Activated naive CD4-positive, alpha-beta T cell treated with anti-CD3 and anti-CD28 coated beads, Interleukin-2, amount 50 U/mL, for 72 hours (primary cell): ENCODE measurements at regions not wholly inside any gene's neighbourhood (a gene's known extent, or its start where the extent isn't known, plus 50 kb on each side); places are given as distances from the start of the nearest gene placed in this dataset.

Experiments used
- ATAC-seq, 2 donors: fragments of 150-1000 bp; cut with Tn5 transposase; 2 replicates each; pipeline ENCODE4 v1.10.0; 2021; ENCODE audit warnings: mild to moderate bottlenecking in 2 of 2, moderate library complexity in 2 of 2
- DNase-seq, 2 donors: peaks; one replicate each; pipeline ENCODE4 v3.0.0; 2021 to 2022; ENCODE audit warnings: low spot score in 2 of 2
- H3K27ac Mint-ChIP-seq, 2 donors: one replicate each; pipeline ENCODE4 v1.8.0; 2022; ENCODE audit warnings: mild to moderate bottlenecking in 2 of 2, mixed read lengths in 2 of 2
- H3K36me3 Mint-ChIP-seq, 2 donors: one replicate each; pipeline ENCODE4 v1.8.0; 2022; ENCODE audit warnings: mixed read lengths in 2 of 2
- H3K9me3 Mint-ChIP-seq, 2 donors: one replicate each; pipeline ENCODE4 v1.8.0; 2022; ENCODE audit warnings: mixed read lengths in 2 of 2

DNA sequence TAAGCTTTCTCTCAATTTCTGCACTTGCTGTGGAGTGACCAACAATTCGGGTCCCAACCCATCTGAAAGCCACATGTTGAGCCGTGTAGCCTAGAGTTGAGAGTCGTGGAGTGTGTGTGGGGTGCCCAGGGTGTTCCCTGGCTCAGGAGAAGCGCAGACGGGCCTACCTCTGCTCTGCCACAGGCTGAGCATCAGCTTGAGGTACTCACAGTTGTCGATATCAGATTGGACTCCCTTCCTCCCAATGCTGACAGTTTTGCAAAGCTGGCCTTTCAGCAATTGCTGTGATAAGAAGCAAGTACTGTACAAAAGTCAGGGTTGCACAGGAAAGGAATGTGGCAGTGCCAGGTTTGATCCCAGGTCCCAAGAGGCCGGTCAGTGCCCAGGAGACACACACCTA is 133.4 kb upstream of the SPACA7 start:
- no peak for ATAC-seq
- no peak for DNase-seq
- no peaks in the 10 kb centered on the region for H3K9me3 Mint-ChIP-seq

DNA sequence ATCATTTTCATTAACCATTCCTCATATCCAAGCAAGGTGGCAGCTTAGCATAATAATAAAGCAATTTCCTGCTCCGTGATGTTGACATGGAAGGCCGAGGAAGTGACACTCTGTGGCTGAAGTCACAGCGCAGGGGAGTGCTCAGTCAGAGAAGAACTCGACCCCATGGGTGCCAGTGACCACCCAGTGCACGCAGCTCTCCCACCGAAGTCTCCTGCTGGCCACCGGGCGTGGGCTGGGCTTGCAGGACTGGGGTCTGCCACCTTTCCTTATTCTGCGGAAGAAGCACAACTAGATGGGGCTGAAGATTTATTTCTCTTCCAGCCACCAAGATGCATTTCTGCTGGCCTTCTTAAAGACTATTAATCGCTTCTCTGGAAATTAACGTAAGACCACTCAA is 132.1 kb upstream of the SPACA7 start:
- Mint-ChIP-seq H3K36me3 (no peaks in the 10 kb centered on the region), H3K9me3 (no peaks in the 10 kb centered on the region), H3K27ac (no peak overlapping the region)
- ATAC-seq = no peak
- DNase-seq = no peak

More for the DNA sequence above, 133.4 kb upstream of the SPACA7 start:
- H3K36me3 Mint-ChIP-seq = no peaks in the 10 kb centered on the region
- no peak overlapping the region for H3K27ac Mint-ChIP-seq

DNA sequence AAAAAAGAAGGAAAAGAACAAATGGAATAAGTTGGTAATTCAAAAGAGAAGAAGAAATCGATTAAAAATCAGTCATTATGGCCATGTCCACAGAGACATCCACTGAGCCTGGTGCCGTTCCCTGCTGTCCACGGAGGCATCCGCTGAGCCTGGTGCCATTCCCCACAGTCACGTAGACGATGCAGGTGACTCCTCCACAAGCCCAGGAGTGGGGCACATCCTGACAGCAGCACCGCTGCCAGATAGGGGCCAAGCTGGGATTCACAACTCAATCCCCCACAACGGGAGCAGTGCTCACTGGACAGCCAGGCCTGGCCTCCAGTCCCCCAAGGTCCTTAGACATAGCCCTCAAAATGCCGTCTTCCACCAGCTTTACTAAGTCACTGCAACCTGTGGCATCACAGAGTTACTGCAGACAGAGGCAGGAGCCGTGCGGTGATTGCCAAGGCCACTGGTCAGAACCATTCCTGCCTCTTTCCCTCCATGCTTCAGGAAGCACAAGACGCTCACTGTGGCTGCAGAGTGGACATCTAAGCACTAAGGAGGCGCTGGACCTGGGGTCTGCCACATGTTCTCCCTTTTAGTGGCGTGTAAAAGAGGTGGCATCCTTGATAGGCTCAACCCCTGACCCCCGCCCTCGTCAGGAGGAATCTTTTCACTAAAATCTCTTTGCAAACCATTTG is 131.5 kb upstream of the SPACA7 start:
- Mint-ChIP-seq H3K9me3 (no peaks in the 10 kb centered on the region), H3K36me3 (no peaks in the 10 kb centered on the region), H3K27ac (no peak overlapping the region)
- ATAC-seq (no peak), DNase-seq (no peak)

DNA sequence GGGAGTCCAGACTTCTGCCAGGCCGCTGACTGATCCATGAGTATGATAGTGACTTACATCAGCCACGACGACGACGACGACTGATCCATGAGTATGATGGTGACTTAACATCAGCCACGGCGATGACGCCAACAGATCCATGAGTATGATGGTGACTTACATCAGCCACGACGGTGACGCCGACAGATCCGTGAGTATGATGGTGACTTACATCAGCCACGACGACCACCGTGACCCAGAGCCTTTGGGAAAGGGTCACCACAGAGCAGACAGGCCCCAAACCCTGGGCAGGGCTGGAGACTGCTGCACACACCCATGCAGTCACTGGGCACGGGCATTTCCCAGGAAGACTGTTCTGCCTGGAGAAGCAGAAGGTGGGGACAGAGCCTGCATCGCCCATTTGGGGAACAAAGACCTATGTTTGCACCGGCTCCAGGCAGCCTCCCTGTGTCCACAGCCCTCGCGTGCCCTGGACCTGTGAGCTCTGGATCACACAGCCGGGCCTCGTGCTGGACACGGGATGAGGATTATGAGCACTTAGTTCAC is 130.9 kb upstream of the SPACA7 start:
- ATAC-seq (no peak), DNase-seq (no peak)
- Mint-ChIP-seq H3K36me3 (no peaks in the 10 kb centered on the region), H3K27ac (no peak overlapping the region), H3K9me3 (no peaks in the 10 kb centered on the region)

DNA sequence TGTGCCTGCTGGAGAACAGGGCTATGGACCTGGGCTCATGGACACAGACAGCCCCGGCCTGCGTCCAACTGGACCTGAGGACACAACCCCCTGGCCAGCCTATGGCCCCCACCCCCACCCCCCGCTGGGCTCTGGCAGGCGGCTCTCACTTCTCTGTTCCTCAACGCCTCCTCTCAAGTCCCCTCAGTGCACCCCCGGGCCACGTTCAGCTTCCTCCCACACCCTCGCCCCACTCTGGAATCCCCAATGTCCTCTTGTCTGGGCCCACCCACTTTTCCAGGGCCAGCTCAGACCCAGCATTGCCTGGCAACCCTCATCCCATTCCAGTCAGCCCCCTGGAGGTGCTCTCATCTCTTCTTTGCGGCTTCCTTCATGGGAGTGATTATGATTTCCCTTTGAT is 130.2 kb upstream of the SPACA7 start:
- no peak for ATAC-seq
- no peaks in the 10 kb centered on the region for H3K36me3 Mint-ChIP-seq
- DNase-seq = no peak
- H3K27ac Mint-ChIP-seq = no peak overlapping the region
- H3K9me3 Mint-ChIP-seq = no peaks in the 10 kb centered on the region

DNA sequence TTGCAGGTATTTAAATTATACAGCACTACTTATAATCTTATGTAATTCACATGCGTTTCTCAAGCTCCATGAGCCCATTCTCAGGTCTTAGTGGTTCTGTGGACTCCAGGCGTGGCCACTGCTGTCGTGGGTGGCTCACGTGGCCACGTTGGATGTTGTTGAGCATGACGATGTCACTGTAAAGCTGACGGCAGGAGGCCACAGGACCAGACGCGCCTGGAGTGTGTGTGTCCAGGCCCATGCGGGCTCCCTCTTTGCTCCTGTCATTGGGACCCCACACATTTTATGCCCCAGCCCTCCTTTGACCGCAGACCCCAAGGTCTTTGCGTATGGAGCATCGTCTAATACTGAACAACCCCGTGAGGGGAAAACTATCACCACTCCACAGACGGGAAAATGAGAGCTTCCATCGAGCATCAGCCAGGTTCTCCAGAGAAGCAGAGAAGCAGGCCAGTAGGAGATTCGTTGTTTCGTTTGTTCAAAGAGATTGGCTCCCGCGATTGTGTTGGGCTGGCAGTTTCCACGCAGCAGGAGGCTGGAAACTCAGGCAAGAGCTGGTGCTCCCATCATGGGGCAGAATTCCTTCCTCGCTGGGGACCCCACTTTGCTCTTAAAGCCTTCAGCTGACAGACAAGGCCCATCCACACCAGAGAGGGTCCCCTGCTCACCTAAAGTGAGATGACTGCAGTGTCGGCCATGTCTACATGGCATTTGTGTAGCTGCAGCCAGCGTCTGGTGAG is 129.3 kb upstream of the SPACA7 start:
- Mint-ChIP-seq H3K9me3 (no peaks in the 10 kb centered on the region), H3K27ac (no peak overlapping the region), H3K36me3 (no peaks in the 10 kb centered on the region)
- no peak for ATAC-seq
- DNase-seq = no peak

DNA sequence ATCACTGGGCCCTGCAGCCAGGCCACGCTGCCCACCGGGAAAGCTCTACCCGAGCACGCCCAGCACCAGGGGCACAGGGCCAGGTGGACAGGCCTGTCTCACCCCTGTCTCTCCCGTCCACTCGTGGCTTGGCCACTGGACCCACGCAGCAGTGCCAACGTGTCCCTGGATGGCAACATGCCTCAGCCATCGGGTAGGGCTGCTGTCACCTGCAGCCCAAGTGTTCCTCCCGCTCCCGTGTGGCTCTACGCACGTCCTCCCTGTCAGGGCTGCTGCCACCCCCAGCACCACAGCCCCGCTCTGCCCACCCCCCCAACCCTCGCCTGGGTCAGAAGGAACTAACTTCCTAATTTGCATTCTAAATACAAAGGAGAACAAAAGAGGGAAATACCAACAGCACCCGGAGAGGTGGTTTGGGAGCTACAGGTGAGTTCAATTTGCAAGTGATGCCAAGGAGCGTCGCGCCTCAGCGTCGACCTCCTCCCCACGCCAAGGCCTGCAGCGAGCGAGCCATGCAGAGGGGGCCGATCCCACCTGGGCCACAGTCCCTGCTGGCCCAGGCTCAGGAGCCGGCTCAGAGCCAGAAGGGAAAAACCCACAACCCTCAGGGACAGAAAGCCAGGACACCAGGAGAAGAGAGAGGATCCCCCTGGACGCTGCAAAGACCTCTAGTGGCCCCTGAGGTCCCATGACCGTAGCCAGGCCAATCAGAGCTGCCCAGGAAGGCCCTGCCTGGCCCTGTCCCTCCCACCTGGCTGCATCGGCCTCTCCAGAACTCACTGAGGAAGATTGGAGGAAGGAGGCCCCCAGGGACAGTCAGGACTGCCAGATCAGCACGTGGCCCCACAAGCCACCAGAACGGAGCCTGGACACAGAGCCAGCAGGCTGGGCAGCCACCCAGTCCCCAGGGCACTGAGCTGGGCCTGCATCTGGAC is 128.4 kb upstream of the SPACA7 start:
- H3K9me3 Mint-ChIP-seq = no peaks in the 10 kb centered on the region

DNA sequence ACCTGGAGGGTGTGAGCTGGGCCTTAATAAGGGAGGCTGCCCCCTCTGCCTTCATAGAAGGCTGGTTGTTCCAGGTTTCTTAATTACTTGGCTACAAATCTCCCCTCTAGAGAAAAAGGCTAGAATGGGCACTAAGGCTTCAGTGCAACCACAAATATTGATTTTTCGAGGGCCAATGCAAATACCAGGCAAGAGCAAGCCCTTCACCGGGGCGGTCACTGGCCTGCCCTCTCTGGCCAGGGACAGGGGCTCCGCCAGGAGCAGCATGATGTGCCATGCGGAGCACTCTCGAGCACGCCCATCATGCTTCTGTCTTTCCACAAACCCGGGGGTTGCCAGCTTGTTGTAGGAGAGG is 127.8 kb upstream of the SPACA7 start:
- H3K9me3 Mint-ChIP-seq = no peaks in the 10 kb centered on the region
- H3K36me3 Mint-ChIP-seq = no peaks in the 10 kb centered on the region
- ATAC-seq = no peak
- no peak overlapping the region for H3K27ac Mint-ChIP-seq
- no peak for DNase-seq

More for the DNA sequence above, 128.4 kb upstream of the SPACA7 start:
- H3K27ac Mint-ChIP-seq = no peak overlapping the region
- ATAC-seq = no peak
- no peak for DNase-seq
- no peaks in the 10 kb centered on the region for H3K36me3 Mint-ChIP-seq

DNA sequence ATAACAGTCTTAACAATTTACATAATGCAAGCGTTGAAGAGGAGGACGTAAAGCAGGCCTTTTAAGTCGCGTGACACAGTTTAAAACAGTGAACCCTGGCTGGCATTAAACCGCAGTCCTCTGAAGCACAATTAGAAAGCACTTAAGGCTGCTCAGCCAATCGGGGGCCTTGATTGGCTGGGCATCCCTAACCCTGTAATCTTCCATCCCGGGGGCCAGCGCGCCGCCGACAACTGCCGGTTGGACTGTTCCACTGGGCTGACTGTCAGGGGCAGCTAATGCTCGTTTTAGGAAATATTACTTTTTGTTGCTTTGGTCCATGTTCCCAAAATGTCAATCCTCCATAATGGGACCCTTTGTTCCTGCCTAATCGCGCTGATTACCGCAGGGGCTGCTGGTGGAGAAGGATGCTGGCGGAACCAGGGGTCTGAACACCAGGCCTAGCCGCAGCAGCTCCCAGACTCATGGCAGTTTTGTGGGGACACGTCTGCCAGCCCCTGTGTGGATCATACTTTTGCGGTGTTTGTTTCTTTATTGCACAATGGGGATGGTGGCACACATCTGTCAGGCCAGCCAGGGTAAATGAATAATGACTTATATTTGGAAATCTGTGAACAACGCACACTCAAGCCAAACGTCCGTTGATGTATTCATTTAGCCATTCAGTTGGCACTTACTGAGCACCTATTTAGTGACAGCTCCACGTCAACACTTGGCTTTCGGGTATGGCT is 127.1 kb upstream of the SPACA7 start:
- Mint-ChIP-seq H3K9me3 (no peaks in the 10 kb centered on the region), H3K36me3 (no peaks in the 10 kb centered on the region), H3K27ac (no peak overlapping the region)
- ATAC-seq = no peak
- DNase-seq = no peak

DNA sequence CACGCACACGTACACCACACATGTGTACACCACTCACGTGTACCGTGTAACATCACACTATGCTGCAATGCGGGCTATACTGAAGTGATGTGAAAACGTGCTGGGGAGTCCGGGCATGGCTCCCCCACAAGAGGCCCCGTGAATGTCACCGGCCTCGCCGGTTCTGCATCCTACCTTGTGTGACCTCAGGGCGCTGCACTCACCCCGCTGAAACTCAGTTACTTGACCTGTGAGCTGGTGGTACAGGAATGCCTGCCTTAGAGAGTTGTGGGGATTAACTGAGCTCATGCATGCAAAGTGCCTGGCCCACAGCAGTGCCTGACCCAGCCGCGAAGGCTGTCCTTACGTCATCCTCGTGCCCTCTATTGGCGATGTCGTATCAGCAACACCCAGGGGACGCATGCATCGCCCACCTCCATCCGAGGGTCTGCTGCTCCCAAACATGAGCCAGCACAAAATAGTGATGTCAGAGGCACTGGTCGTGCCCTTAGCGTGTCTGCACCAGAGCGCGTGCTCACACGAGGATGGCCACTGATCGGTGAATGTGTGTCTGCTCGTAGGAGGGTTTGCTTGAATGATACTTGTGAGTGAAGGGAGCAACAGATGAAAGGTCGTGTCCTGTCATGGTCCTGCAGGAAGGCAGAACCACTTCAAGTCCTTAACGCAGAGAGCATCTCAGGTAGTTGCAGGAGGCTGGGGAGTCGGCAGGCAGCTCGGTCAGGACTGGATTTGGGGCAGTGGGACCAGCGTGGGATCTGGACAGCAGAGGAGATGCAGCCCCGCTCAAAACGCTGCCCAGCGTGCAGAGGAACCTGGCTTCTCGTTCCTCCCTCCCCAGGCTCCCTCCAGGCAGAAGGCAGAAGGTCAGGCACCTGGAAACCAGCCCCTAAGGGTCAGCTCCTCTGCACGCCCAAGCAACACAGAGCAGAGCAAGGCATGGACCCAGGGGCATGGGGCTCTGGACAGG is 126.2 kb upstream of the SPACA7 start:
- Mint-ChIP-seq H3K27ac (no peak overlapping the region), H3K9me3 (no peaks in the 10 kb centered on the region), H3K36me3 (no peaks in the 10 kb centered on the region)
- ATAC-seq (no peak), DNase-seq (no peak)

DNA sequence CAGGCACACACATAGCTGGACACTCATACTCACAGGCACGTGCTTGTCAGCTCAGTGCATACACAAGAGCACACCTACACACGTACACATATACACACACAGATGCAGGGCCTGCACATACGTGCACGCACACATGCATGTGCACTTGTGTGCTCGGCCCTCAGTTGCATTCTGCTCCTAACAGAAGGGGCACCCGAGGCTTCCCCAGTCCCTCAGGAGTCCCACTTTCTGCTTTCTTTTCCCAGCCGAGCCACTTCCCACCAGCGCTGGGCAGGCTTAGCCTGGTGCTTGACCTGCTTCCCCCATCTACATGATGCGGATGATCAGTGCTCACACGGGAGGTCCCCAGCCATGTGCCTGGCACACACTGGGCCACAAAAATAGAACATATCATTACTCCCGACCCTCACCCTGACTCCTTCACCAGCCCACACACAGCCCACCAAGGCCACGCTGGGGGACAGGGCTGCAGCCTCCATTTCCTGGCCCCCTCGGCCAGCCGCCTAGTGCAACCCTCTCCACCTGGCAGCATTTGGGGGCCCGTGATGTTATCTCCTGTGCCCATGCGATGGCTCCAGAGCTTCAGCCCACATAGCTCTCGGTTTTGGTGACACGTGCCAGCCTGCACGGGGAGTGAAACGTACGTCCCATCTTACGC is 125.2 kb upstream of the SPACA7 start:
- no peak for ATAC-seq
- Mint-ChIP-seq H3K9me3 (no peaks in the 10 kb centered on the region), H3K36me3 (no peaks in the 10 kb centered on the region), H3K27ac (no peak overlapping the region)
- no peak for DNase-seq

DNA sequence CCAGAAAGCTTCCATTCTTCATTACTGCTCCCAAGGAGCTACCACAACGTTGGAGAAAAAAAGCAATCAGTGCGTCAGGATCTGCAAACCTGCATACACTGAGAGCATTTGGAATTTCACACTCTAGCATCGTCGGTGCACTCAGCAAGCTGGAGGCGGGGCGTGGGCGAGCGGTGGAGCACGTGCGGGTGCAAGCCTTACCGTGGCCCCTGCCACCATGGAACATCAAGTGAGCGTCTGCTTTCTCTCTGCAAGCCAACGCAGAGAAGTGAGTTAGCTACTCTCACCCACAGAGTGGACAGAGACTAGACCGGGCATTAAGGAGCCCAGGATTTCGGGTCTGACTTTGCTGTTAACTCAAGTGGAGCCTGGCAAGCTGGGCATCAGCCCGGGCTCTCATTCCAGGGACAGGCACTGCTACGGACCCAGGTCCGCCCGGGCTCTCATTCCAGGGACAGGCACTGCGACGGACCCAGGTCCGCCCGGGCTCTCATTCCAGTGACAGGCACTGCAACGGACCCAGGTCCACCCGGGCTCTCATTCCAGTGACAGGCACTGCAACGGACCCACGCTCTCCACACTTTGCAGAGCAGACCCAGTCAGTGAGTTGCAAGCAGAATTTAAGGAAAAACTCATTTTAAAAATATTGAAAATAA is 124.1 kb upstream of the SPACA7 start:
- no peak overlapping the region for H3K27ac Mint-ChIP-seq
- DNase-seq (no peak), ATAC-seq (no peak)
- no peaks in the 10 kb centered on the region for H3K9me3 Mint-ChIP-seq
- no peaks in the 10 kb centered on the region for H3K36me3 Mint-ChIP-seq

DNA sequence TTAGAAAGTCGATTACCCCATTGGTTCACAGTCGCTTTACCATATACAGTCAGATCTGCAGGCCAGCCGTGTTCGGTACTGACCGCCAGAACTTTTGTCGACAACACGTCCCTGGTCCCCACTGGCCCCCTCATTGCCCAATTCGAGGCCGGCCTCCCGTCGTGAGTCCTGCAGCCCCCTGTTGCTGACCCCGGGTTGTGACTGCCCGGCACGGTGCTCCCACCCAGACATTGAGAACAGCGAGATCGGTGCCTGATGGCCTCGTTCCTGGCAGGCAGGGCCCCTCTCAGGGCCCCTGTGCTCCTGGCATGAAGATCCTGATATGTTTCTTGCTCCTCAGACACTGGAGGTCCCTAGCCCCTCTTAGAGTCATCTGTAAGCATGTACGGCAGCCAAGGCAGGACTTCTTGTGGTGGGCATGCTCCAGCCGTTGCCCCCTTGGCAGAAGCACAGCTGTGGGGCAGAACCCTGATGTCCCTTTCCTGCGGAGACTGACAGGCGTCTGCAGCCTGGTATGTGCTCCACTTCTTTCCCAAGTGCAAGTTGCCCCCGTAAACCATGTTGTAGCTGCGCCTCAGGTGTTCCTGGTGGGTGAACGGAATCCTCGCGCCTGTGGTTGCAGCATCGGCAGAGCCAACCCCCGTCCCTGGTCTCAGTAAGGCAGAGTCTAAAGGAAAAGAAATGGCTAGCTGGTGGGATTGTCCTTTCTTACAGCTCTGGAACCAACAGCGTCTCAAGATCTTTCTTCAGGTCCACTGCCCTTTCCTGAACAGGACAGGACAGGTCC is 123.2 kb upstream of the SPACA7 start:
- ATAC-seq (no peak), DNase-seq (no peak)
- no peaks in the 10 kb centered on the region for H3K36me3 Mint-ChIP-seq
- H3K27ac Mint-ChIP-seq = no peak overlapping the region
- no peaks in the 10 kb centered on the region for H3K9me3 Mint-ChIP-seq

DNA sequence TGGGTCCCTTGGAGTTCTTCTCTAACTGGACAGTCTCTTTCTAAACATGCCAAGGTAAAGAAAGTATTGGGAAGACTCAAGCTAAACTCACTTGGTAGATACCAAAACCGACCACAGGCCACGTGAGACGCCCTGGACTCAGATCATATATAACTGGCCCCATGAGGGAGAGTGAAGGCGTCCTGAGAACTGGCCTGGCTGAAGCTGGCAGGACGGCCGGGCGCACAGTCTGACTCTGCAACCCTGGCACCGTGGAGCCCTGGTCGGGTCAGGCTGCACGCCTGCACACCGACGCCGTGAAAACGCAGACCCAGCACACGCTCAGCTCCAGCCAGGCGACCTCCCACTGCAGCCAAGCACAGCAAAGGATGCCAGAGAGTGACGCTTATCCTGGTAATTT is 122.5 kb upstream of the SPACA7 start:
- no peak for ATAC-seq
- Mint-ChIP-seq H3K27ac (no peak overlapping the region), H3K9me3 (no peaks in the 10 kb centered on the region), H3K36me3 (no peaks in the 10 kb centered on the region)
- DNase-seq = no peak
